Glomerular visceral epithelial cell (primary cell): ENCODE measurements at regions not wholly inside any gene's neighbourhood (a gene's known extent, or its start where the extent isn't known, plus 50 kb on each side); places are given as distances from the start of the nearest gene placed in this dataset.

Experiments used
- DNase-seq: peaks from one replicate; pipeline ENCODE4 v3.0.0-alpha.2; 2016; ENCODE audit errors: extremely low spot score

DNA sequence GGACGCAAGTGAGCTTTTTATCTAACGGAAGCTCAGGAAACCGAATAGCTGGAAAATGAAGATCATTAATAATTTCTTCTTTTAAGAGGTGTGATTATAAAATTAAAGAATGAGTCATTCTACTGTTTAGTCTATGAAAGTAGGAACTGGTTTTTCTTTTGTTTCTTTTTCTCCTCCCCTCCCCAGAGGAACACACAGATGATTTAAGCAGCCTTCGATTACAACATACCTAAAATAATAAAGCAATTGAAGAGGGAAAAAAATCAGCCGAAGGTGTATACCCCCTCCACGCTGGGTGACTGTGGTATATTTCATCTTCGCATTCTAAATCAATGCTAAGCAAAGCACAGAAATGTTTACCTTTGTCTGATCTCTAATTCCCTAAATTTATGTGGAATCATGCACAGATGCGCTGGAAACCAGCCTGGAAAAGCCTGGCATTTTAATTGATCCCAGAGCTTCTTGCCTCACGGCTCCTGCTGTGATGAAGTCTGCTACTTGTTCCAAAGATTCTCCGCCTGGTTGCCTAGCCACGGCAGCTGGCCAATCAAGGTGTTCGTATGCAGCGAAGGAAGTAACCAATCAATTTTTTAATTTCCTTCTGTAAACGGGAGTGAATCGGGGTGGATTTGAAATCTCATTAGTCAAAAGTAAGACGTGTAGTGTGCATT, 133.9 kb downstream of the FANCF start:
- no peak for DNase-seq

DNA sequence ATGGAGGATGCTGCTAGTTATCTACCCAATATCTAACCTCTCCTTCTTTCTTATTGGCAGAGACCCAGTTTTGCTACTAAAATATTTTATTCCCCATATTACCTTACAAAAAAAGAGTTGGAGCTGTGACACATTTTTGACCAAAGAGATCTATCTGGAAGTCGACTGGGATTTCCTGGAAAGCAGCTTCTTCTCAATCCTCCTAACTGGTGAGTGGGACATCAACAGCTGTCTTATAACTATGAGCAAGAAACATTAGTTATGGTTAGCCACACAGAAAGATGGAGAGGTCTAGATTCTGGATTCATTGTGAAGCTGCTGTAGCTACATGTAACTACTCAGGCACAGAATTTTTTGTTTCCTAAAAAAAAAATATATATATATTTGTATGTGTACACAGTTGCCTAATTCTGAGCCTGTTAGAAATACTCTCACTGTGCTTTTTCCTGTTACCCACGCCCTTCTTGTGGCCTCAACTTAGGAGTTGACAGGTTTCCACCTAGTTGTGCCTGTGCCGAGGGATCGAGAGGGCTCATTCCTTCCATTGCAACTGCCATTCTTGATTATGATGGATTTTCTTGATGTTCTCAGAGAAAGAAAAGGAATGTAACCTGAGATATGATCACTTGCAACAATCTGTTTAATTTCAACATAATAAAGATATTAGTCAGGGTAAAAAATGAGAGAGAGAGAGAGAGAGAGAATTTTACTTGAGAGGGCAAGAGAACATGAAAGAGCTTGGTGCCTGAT, 142.0 kb downstream of the SLC17A6 start:
- DNase-seq, result no peak

DNA sequence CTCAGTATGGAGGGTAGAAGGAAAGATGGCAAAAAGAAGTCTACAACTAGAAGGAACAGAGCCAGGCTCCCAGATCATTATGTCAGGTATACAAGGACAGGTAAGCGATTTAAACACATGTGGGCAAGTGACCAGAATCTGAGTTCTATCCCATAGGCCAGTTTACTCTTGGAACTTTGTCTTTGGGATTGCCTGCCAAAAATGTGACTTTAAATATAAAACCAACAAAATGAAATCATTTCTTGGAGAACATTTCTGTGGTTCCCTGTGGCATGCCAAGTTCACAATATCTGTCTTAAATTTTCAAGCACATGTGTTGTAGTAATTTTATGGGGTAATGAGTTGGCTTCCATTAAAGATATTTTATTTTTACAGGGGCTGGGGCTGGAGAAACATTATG, 141.0 kb downstream of the SLC17A6 start:
- no peak for DNase-seq

DNA sequence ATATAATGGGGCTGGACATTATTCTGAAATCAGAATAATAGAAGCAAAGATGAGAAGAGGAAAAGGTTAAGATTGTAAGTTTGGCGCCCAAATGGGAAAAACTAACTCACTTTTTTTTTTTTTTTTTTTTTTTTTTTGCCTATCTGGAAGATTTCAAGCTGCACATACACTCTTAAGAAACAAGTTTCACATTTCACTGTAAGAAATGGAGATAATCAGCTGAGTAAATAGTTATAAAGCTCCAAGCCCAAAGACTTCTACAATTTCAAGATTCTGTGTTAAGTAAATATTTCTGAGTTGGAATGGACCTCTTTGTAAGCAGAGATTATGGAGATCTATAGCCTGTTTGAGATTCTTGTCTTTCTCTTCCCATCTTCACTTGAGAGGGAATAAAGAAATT, 140.0 kb downstream of the SLC17A6 start:
- DNase-seq, result no peak

DNA sequence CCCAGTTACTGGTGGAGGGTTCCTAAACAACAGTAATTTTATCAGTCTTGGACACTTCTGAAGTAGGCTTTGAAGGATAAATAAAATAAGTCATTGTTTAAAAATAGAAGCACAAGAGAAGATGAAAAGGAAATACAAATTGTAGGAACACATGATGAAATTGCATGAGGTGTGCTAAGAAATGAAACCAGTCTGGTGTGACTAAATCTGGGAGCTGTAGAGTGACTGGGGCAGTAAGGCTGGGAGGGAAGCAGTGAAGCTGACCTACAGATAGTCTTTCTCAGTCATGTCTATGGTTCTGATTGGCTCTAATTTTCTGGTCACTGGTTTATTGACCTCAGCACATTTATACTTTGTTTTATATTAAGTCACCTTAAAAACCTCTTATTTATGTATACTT, 139.1 kb downstream of the SLC17A6 start:
- no peak for DNase-seq

DNA sequence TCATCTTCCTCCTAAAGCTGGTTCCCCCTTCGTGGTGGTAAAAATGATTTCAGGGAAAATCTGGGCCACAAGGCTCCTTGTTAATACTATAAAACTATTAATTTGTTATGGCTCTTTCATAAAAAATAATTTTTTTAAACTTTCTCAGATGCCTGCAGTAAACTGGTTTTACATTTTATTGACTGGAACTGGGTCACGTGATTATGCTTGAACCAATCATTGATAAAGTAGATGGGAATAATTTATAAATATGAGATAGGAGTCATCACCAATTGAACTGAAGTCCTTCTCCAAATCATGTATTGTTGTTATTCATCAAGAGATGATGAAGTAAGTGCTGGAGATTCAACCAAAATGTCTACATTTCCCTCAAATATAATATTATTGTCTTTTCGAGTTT, 138.4 kb downstream of the SLC17A6 start:
- DNase-seq, result no peak

DNA sequence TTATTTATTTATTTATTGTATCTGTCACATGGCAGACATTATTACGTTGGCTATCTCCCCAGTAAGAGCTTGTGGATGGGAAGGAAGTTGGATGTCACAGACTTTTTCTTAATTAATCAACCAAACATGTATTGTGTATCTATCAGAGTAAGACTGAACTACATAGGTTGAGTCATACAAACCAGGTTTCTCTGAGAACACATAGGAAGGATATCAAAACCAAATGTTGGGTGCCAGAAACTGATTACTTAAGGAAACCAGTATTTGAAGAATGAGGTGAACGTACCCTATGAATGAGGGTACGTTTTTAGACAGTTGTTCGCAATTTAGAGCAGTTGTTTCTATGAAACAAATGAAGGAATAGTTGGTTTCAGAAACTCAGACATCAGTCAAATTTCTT, 136.4 kb downstream of the SLC17A6 start:
- DNase-seq, result no peak

DNA sequence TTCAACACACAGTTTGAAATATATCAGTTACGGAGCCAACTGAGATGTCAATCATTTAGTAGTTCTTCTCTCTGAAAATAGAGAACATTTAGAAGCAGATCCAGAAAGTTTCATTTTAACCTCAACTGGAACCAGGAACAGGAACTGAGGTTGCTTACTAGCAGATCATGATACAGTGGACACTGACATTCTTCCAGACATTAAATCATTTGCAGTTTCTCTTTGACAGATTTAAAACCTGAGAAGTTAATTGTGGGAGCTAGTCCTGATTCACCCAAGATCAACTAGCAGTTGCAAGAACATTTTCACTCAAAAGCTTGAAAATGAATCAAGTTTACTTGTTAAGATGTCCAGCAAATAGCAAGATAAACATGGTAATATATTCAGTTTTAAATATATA, 135.4 kb downstream of the SLC17A6 start:
- no peak for DNase-seq

DNA sequence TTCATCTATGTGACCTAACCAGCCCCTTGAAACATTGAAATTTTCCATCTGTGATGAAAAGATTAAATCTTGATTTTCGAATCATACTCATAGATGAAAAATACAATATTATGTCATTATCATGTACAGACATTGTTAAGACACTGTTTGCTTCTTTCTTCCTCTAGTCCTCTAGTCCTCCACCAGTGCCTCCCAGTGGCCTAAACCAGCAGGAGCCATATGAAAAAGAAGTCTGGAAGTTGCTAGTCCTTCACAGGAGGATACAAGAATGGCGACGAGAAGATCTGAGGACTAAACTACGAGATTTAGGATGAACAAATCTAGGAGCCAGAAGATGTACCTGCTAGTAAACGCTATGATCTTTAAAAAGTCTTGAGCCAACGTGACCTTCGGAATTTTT, 134.1 kb downstream of the SLC17A6 start:
- DNase-seq, result no peak

DNA sequence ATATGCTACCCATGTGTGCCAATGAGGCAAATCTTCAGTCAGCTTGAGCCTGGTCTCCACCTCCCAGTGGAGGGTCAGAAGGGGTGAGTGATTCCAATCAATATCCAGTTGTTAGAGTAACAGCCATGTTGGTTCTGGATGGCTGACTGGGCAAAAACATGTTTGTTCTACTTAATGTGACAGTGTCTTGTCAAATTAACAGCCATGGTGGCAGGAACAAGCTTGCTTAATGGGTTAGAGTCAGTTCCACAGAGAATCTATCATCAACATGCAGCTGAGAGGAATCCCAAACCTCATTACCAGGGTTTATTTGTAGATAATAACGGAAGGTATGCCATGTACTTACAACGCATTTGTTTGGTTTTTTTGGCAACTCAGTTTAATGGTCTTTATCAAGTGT, 133.2 kb downstream of the SLC17A6 start:
- DNase-seq, result no peak

DNA sequence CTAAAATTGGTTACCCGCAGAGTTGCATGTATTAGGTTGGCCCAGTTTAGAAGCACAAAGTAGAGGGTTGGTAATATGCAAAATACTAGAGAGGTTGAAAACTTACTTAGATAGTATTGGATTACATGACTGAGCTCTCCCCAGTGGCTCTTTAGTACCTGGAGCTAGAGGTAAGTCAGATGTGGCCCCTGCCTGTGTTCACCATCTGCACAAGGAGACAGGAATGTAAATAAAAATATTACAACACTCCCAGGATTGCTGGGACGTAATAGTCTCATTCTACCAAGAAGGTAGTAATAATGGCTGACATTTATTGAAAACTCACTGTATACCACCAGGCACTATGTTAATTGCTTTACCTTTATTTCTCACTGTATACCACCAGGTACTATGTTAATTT, 129.6 kb downstream of the SLC17A6 start:
- no peak for DNase-seq

DNA sequence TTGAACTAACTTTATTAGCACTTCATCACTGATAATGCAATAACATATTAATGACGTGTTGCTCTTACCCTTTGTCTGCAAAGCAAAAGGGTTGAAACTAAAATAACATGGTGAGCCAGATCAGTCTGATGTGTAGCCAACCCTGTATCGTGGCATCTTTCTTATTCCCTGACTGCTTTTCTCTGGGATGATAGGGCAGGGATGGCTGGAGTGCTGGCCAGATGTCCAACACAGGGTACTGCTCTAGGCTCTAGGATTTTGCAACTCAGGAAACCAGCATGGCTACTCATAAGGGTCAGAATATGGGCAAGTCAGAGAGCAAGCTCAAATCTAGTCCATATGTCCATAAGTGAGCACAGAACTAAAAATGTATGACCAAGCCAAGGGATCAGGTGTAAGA, 129.1 kb downstream of the SLC17A6 start:
- no peak for DNase-seq

DNA sequence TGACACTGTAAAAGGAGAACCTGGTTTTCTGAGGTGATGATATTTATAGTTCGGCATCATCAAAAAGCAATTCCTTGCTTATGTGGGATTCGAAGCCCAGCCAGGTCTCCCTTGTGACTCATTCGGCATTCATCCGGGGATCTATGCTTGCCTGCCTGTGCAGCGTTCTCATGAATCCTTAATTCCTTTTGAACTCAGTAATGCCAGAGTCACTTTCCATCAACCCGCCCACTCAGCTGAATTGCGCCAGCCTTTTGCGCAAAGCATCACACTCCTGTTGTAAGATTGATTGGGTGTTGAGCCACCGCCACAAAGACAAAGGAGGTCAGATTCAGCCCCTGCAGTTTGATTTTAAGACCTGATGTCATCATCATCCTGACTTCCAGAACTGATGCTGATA, 128.6 kb downstream of the SLC17A6 start:
- DNase-seq, result peak; percentile 26

DNA sequence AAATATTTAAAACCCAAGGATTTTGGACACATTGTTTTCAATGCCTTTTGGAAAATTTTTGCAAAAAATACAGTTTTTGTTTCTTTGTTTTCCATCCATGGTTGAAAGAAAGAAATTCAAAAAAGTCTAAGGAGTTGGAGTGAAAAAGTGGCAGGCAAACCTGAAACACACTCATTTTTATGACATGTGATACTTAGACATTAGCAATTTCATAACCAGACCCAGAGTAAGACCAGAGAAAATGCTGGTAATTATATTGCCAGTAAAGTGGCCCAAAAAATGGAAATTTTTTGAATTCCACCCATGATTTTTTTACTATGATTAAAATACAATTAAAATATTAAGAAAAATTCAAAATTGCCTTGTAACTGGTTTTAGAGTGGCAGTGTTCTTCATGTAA, 128.2 kb downstream of the SLC17A6 start:
- no peak for DNase-seq

DNA sequence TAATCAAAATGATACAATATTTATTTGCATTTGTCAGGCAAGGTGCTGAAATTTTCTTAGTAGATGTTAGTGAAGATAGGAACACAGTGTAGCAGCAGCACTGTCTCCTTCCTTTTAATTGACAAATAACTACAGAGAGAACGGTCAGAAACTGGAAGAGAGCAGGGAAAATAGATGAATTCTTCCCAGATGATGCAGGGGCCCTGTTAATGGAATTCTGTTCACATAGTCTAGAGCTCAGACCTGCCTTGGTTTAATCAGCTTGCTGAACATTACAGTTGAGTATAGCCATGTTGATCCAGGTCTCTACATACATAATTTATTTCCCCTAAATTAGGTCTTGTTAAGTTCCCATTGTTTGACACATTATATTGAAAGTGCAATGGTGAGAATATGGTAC, 127.4 kb downstream of the SLC17A6 start:
- DNase-seq, result no peak

DNA sequence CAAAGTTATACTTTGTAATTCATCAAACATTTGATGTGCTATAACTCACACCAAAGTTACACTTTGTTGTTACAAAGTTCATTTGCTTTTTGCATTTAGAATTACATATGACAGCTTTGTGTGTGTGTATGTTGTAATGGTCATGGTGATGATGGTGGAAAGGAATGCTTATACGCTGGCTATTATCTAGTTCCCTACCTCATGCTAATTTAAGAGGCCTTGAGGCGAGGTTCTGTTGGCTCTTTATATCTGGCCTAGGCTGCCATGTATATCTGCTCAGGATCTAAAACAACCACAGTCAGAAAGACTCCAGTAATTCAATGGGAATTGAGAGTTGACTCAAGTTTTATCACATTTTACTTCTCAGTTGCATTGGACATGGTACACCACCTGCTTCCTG, 123.4 kb downstream of the SLC17A6 start:
- no peak for DNase-seq

DNA sequence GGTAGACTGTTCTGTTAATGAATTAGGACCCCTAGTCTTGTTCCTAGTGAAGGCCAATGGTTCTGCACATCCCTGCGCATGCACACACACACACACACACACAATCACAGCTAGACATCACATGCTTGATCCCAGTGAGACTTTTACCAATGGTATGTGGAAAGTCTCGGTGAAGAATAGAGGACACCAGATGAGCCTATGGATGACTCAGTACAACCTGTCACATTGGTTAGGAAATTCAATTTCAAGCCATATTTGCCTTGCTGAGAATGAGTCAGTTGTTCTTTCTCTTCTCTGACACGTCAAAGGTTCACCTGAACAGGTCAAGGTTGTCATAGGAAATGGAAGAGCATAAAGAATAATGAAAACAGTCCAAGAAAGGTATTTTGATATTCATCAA, 122.0 kb downstream of the SLC17A6 start:
- no peak for DNase-seq

DNA sequence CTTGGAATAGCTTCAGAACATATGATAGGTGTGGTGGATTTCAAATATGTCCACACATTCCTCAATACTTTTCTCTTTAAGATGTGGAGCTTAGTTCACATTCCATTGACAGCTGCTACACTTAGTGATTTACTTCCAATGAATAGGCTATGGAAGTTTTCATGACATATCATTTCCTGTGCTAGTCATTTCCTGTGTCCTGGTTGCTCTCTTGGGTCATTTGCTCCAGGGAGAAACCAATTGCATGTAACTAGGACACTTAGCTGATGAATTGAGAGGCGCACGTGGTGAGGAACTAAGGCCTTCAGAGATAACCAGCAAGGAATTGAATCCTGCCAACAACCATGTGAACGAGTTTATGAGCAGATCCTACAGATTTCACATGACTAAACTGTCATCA, 120.9 kb downstream of the SLC17A6 start:
- no peak for DNase-seq

DNA sequence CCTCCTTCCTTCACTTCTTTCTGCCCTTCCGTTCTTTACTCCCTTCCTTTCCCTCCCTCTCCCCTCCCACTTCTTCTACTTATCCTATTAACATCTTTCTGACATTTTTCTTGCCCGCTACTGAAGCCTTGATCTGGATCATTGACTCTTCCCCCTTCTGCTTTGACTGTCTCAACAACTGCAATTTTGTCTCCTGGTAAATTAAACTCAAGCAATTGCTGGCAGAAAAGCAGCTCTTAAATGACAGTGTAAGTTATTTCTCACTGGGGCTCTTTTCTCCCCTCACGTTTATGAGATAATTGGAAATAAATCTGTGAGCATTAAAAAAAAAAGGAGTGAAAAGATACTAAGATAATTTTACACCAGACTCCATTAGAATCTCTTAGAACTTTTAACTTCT, 120.0 kb downstream of the SLC17A6 start:
- DNase-seq, result no peak

DNA sequence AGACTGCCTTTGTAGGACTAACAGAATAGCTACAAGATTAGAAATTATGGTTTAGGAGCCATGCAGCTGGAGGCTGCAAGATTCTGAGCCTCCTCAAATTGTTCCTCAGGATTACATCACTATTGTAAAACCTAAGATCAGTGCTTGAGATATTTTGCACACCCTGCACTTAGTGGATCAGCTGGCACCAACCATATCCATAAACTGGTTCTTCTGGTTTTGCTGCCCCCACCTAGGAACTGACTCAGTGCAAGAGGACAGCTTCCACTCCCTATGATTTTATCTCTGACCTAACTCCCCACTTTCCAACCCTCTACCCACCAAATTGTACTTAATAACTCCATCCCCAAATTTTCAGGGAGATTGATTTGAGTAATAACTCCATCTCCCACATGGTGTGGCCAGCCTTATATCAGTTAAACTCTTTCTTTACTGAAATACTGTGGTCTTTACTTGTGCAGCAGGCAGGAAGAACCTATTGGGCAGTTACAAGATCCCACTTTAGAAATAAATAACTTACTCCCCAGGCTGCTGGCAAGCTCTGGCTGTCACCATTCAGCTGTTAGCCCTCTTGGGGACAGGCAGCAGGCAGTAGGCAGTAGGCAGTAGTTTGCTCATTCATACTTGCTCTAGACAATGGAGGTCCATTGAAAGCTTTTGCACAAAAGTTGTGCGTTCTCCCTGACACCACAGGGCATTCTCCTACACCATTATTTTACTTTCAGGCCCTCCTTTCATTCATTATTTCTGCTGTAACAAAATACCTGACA, 119.0 kb downstream of the SLC17A6 start:
- DNase-seq, result no peak

DNA sequence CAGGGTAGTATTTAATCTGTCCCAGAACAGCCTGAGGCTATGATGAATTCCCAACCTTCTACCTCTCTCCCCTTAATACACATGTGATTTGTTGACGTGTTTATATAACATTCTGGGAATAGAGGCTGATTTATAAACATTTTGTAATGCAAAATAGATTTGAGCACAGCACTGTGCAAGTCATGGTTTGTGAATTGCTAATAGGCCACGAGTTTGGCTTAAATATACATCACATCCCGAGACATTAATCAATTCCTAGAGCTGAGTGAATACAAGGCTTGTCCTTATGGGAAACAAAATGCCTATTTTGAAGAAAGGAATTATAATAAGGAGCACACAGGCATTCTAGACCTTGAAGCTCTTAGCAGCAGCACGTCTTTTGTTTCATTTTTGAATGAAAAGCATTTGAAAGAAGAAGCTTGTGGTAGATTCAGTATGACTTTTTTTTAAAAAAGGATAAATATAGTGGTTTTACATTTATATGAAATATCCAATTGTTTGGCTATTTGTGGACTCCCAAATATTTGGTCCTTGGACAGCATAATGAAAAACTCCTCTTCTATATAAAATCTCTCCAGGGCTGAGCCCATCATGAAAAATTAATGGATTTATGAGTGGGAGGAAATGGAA, 116.4 kb downstream of the SLC17A6 start:
- no peak for DNase-seq

DNA sequence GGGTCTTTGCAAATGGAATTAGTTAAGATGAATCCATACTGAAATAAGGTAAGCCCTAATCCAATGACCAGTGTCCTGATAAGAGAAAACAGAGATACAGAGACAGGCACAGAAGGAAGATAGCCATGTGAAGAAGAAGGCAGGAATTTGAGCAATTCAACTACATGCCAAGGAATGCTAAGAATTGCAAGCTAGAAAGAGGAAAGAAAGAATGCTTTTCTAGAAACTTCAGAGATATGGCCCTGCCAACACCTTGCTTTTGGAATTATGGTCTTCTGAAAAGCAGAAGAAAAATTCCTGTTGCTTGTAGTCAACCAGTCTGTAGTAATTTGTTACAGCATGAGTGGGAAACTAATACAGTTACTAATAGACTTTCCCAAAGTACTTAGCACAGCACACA, 111.3 kb downstream of the SLC17A6 start:
- no peak for DNase-seq

DNA sequence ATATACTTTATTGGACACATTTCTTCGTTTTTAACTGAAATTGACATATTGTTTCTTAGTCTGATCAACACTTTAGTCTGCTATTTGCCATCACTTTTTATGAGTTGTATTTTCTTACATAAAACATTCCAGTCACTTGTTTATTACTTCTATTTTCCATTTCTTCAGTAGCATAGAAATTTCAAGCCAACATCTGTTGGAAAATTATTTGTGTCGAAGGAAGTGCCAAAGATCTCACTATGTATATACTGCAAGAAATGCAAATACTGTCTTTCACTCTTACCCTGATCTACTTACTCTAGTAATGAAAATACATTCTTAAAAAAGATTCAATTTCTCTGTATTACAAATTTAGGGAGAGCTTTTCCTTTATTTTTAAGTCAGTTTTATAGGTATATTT, 105.9 kb downstream of the SLC17A6 start:
- DNase-seq, result no peak
